Tongue (tissue), 1 donor: ENCODE measurements at regions not wholly inside any gene's neighbourhood (a gene's known extent, or its start where the extent isn't known, plus 50 kb on each side); places are given as distances from the start of the nearest gene placed in this dataset.

ENCODE experiments used
- DNase-seq: peaks from one replicate; pipeline ENCODE4 v3.0.0-alpha.2; 2015

GRCh38 chr10:121099592-121099991, 248.4 kb downstream of the WDR11 start:
- no peak for DNase-seq

- no peak for DNase-seq
Measured at GRCh38 chr10:121101561-121101960, 250.4 kb downstream of the WDR11 start.

- no peak for DNase-seq
Measured at GRCh38 chr10:121102706-121103105, 251.5 kb downstream of the WDR11 start.

GRCh38 chr10:121104476-121105111, 253.4 kb downstream of the WDR11 start:
- DNase-seq, result no peak

- DNase-seq, result no peak
Measured at GRCh38 chr10:121106611-121107010, 255.4 kb downstream of the WDR11 start.

GRCh38 chr10:121108051-121108450, 256.9 kb downstream of the WDR11 start:
- no peak for DNase-seq

GRCh38 chr10:121110369-121110768, 259.2 kb downstream of the WDR11 start:
- DNase-seq, result no peak

GRCh38 chr10:121112136-121112535, 261.0 kb downstream of the WDR11 start:
- no peak for DNase-seq

- no peak for DNase-seq
Measured at GRCh38 chr10:121112579-121113384, 261.6 kb downstream of the WDR11 start.

GRCh38 chr10:121113385-121113696, 262.2 kb downstream of the WDR11 start:
- no peak for DNase-seq

GRCh38 chr10:121113911-121114310, 262.7 kb downstream of the WDR11 start:
- no peak for DNase-seq

GRCh38 chr10:121115154-121115553, 264.0 kb downstream of the WDR11 start:
- no peak for DNase-seq

GRCh38 chr10:121121462-121121861, 270.3 kb downstream of the WDR11 start:
- DNase-seq, result peak; percentile 60

GRCh38 chr10:121127151-121127906, 276.2 kb downstream of the WDR11 start:
- DNase-seq, result no peak

- DNase-seq, result no peak
Measured at GRCh38 chr10:121128164-121128563, 277.0 kb downstream of the WDR11 start.

GRCh38 chr10:121129266-121129665, 278.1 kb downstream of the WDR11 start:
- no peak for DNase-seq

GRCh38 chr10:121130382-121130781, 279.2 kb downstream of the WDR11 start:
- DNase-seq, result no peak

GRCh38 chr10:121131014-121131413, 279.9 kb downstream of the WDR11 start:
- no peak for DNase-seq

- no peak for DNase-seq
Measured at GRCh38 chr10:121131426-121132265, 280.5 kb downstream of the WDR11 start.

- DNase-seq, result no peak
Measured at GRCh38 chr10:121132273-121132672, 281.1 kb downstream of the WDR11 start.

- DNase-seq, result no peak
Measured at GRCh38 chr10:121133901-121134300, 282.7 kb downstream of the WDR11 start.

GRCh38 chr10:121134711-121135110, 283.5 kb downstream of the WDR11 start:
- no peak for DNase-seq
